GM23338 (cell line): ENCODE measurements at regions not wholly inside any gene's neighbourhood (a gene's known extent, or its start where the extent isn't known, plus 50 kb on each side); places are given as distances from the start of the nearest gene placed in this dataset.
"Not testable (repeated sequence)": the region's sequence is repeated elsewhere in the genome, so short reads cannot be mapped to it uniquely, and the experiment has no call there.

Source experiments
- ATAC-seq: fragments of 200-7000 bp; cut with Tn5 transposase; 3 replicates; pipeline ENCODE4 v1.9.1; 2020
- DNase-seq: peaks from one replicate; pipeline ENCODE4 v3.0.0-alpha.2; 2015; ENCODE audit warnings: low spot score
- H2AFZ ChIP-seq: fragments of 200-600 bp; sonication (generic); 2 replicates; pipeline ENCODE4 v1.8.0; 2016; ENCODE audit warnings: antibody characterized with exemption, mild to moderate bottlenecking, moderate library complexity
- H3F3A ChIP-seq: fragments of 200-600 bp; sonication (generic); replicated peaks from 2 replicates; pipeline ENCODE4 v1.8.0; 2017; ENCODE audit warnings: antibody characterized with exemption, mixed run types, low read depth
- H3K27ac ChIP-seq: fragments of 200-600 bp; sonication (generic); 2 replicates; pipeline ENCODE4 v1.6.1; 2016; ENCODE audit warnings: low read depth
- H3K27me3 ChIP-seq: fragments of 200-600 bp; sonication (generic); 2 replicates; pipeline ENCODE4 v1.8.0; 2016; ENCODE audit warnings: mild to moderate bottlenecking, mixed run types, moderate library complexity; ENCODE audit not compliant: insufficient read depth
- H3K36me3 ChIP-seq: fragments of 200-600 bp; sonication (generic); 2 replicates; pipeline ENCODE4 v1.8.0; 2016; ENCODE audit warnings: mild to moderate bottlenecking; ENCODE audit not compliant: insufficient read depth
- H3K4me1 ChIP-seq: fragments of 200-600 bp; sonication (generic); 2 replicates; pipeline ENCODE4 v1.8.0; 2016; ENCODE audit warnings: mild to moderate bottlenecking, moderate library complexity; ENCODE audit not compliant: insufficient read depth
- H3K4me2 ChIP-seq: fragments of 200-600 bp; sonication (generic); 2 replicates; pipeline ENCODE4 v1.7.1; 2017; ENCODE audit warnings: mixed run types
- H3K4me3 ChIP-seq: fragments of 200-600 bp; sonication (generic); 2 replicates; pipeline ENCODE4 v1.6.1; 2016; ENCODE audit warnings: mixed run types
- H3K79me2 ChIP-seq: fragments of 200-600 bp; sonication (generic); replicated peaks from 2 replicates; pipeline ENCODE4 v1.8.0; 2017; ENCODE audit warnings: mild to moderate bottlenecking; ENCODE audit not compliant: insufficient read depth
- H3K9me2 ChIP-seq: fragments of 200-600 bp; sonication (generic); 2 replicates; pipeline ENCODE4 v1.8.0; 2017; ENCODE audit not compliant: insufficient read depth
- H4K20me1 ChIP-seq: fragments of 200-600 bp; sonication (generic); replicated peaks from 2 replicates; pipeline ENCODE4 v1.8.0; 2017; ENCODE audit warnings: mild to moderate bottlenecking; ENCODE audit not compliant: insufficient read depth
- H3K27ac Mint-ChIP-seq: 2 replicates; pipeline ENCODE4 v1.8.0; 2020; ENCODE audit warnings: inconsistent platforms, mild to moderate bottlenecking, moderate library complexity, mixed read lengths
- H3K27me3 Mint-ChIP-seq: 3 replicates; pipeline ENCODE4 v1.8.0; 2022; ENCODE audit warnings: low read depth, mild to moderate bottlenecking, moderate library complexity, mixed read lengths, inconsistent platforms; ENCODE audit not compliant: insufficient read depth, poor library complexity
- H3K36me3 Mint-ChIP-seq: 3 replicates; pipeline ENCODE4 v1.8.0; 2021; ENCODE audit warnings: low read depth, mild to moderate bottlenecking, inconsistent platforms, moderate library complexity, mixed read lengths
- H3K4me1 Mint-ChIP-seq: 3 replicates; pipeline ENCODE4 v1.8.0; 2020; ENCODE audit warnings: mild to moderate bottlenecking, inconsistent platforms, mixed read lengths
- H3K4me3 Mint-ChIP-seq: 3 replicates; pipeline ENCODE4 v1.8.0; 2021; ENCODE audit warnings: moderate library complexity, mild to moderate bottlenecking, inconsistent platforms, mixed read lengths
- H3K9me3 Mint-ChIP-seq: 3 replicates; pipeline ENCODE4 v1.8.0; 2020; ENCODE audit warnings: moderate library complexity, mild to moderate bottlenecking, inconsistent platforms, mixed read lengths
- CREB1 ChIP-seq: fragments of 250-450 bp; sonication (Bioruptor Pico); IDR thresholded peaks from 2 replicates; pipeline ENCODE4 v1.5.0; 2020; ENCODE audit warnings: low read depth, mild to moderate bottlenecking, moderate library complexity
- CTCF ChIP-seq, 2 experiments: fragments of 200-600 bp in 1 of 2; sonication (generic) in 1 of 2; conservative IDR thresholded peaks; 2 replicates each; pipeline versions ENCODE4 v1.5.1 to v1.6.1; 2016 to 2017; ENCODE audit warnings: antibody characterized with exemption in 2 of 2, low read depth in 2 of 2, mild to moderate bottlenecking in 2 of 2, moderate library complexity in 1 of 2
- ETS1 ChIP-seq: IDR thresholded peaks from 2 replicates; pipeline ENCODE4 v1.6.1; 2016; ENCODE audit warnings: antibody characterized with exemption
- EZH2 ChIP-seq: fragments of 200-600 bp; sonication (generic); IDR thresholded peaks from one replicate; pipeline ENCODE4 v1.8.0; 2017; ENCODE audit warnings: antibody characterized with exemption, mild to moderate bottlenecking, low read depth; ENCODE audit not compliant: unreplicated experiment
- EZH2phosphoT487 ChIP-seq: fragments of 200-600 bp; sonication (generic); IDR thresholded peaks from one replicate; pipeline ENCODE4 v1.8.1; 2018; ENCODE audit warnings: antibody characterized with exemption; ENCODE audit not compliant: unreplicated experiment
- JUNB ChIP-seq: IDR thresholded peaks from one replicate; pipeline ENCODE4 v1.6.1; 2016; ENCODE audit warnings: antibody characterized with exemption; ENCODE audit not compliant: unreplicated experiment
- POLR2AphosphoS5 ChIP-seq: IDR thresholded peaks from 2 replicates; pipeline ENCODE4 v1.6.1; 2016; ENCODE audit warnings: antibody characterized with exemption, low read depth
- REST ChIP-seq: IDR thresholded peaks from one replicate; pipeline ENCODE4 v1.6.1; 2018; ENCODE audit warnings: antibody characterized with exemption; ENCODE audit not compliant: unreplicated experiment
- STAT1 ChIP-seq: IDR thresholded peaks from one replicate; pipeline ENCODE4 v1.6.1; 2016; ENCODE audit warnings: antibody characterized with exemption; ENCODE audit not compliant: unreplicated experiment
- ZNF114 ChIP-seq: fragments of 250-450 bp; sonication (Bioruptor Pico); IDR thresholded peaks from 2 replicates; pipeline ENCODE4 v1.5.0; 2020; ENCODE audit warnings: mild to moderate bottlenecking, moderate library complexity
- ZNF331 ChIP-seq: fragments of 250-450 bp; sonication (Bioruptor Pico); IDR thresholded peaks from 2 replicates; pipeline ENCODE4 v1.5.0; 2020; ENCODE audit warnings: low read depth, mild to moderate bottlenecking, moderate library complexity

GRCh38 chr5:62212648-62213047 lies 93.4 kb upstream of the KIF2A start (continued):
- TF ChIP-seq REST (no peak), POLR2AphosphoS5 (no peak), EZH2phosphoT487 (no peak), CTCF (conservative IDR thresholded peaks at IDR 0.05; ENCODE audit: low read depth in 2 of 2) (no peak), JUNB (no peak), CREB1 (CRISPR knock-in tag) (no peak), STAT1 (no peak), ZNF331 (no peak), ZNF114 (no peak), ETS1 (no peak), EZH2 (no peak)

- H3F3A ChIP-seq = no peaks in the 10 kb centered on the region
- Mint-ChIP-seq H3K9me3 (no peaks in the 10 kb centered on the region; the same call in 2 of the 3 replicates), H3K36me3 (no peaks in the 10 kb centered on the region), H3K27me3 (peaks cover 3% of the 10 kb centered on the region), H3K27ac (no peak overlapping the region), H3K4me3 (no peak overlapping the region), H3K4me1 (peaks cover 7% of the 10 kb centered on the region)
- no peaks in the 10 kb centered on the region for H4K20me1 ChIP-seq
- no peak overlapping the region for H3K27ac ChIP-seq
- DNase-seq = no peak
- H3K27me3 ChIP-seq = no peaks in the 10 kb centered on the region
- TF ChIP-seq POLR2AphosphoS5 = no peak
- H3K4me1 ChIP-seq = no peaks in the 10 kb centered on the region
- no peak overlapping the region for H3K4me3 ChIP-seq
- H3K9me2 ChIP-seq = no peaks in the 10 kb centered on the region
- H2AFZ ChIP-seq = no peak overlapping the region
- no peak overlapping the region for H3K4me2 ChIP-seq
- H3K36me3 ChIP-seq = no peaks in the 10 kb centered on the region
- no peak for ATAC-seq
- H3K79me2 ChIP-seq = no peaks in the 10 kb centered on the region
Observed at GRCh38 chr5:62214701-62215100, 91.3 kb upstream of the KIF2A start.

GRCh38 chr5:62216603-62217002 lies 89.4 kb upstream of the KIF2A start:
- not testable (repeated sequence) for H3K27me3 Mint-ChIP-seq, H3K4me3 ChIP-seq, H3F3A ChIP-seq, H3K4me3 Mint-ChIP-seq, H4K20me1 ChIP-seq, H3K4me2 ChIP-seq, ATAC-seq, H3K36me3 Mint-ChIP-seq, H3K27ac Mint-ChIP-seq, H2AFZ ChIP-seq, H3K9me2 ChIP-seq, H3K4me1 ChIP-seq, H3K27me3 ChIP-seq, H3K9me3 Mint-ChIP-seq, H3K36me3 ChIP-seq, H3K4me1 Mint-ChIP-seq, H3K79me2 ChIP-seq, H3K27ac ChIP-seq, DNase-seq

- not testable (repeated sequence) for H3K4me2 ChIP-seq, H3K4me3 ChIP-seq, DNase-seq, H3K9me2 ChIP-seq, H3K9me3 Mint-ChIP-seq, H3K27ac Mint-ChIP-seq, H4K20me1 ChIP-seq, H3K27ac ChIP-seq, H3K79me2 ChIP-seq, ATAC-seq, H3F3A ChIP-seq, H3K27me3 ChIP-seq, H2AFZ ChIP-seq, H3K36me3 Mint-ChIP-seq, H3K4me1 ChIP-seq, H3K36me3 ChIP-seq, H3K27me3 Mint-ChIP-seq, H3K4me1 Mint-ChIP-seq, H3K4me3 Mint-ChIP-seq
Observed at GRCh38 chr5:62217095-62217494, 88.9 kb upstream of the KIF2A start.
